ENCODE measurements at regions not wholly inside any gene's neighbourhood (a gene's known extent, or its start where the extent isn't known, plus 50 kb on each side); places are given as distances from the start of the nearest gene placed in this dataset.

- CTCF ChIA-PET (ENCODE audit: low intra/inter-chr PET ratio), result no interaction called here
- intact Hi-C loops (cut with micrococcal nuclease), result no loop called here
These were observed 417.7 kb downstream of the SIPA1L2 start for GRCh38 chr1:232212253-232212652.

More at GRCh38 chr1:232212253-232212652, 417.7 kb downstream of the SIPA1L2 start:
- POLR2A ChIA-PET, result no interaction called here
- H3K4me1 ChIP-seq (replicated peaks in 1 of 2; ENCODE audit: control insufficient read depth in 2 of 2, insufficient read depth in 2 of 2, low read length in 2 of 2), result no peaks in the 10 kb centered on the region
- H3K9ac ChIP-seq (ENCODE audit: insufficient read depth in 1 of 2, low read depth in 2 of 2, low read length in 2 of 2), result no peak overlapping the region
- no TSS peak for BruUV-seq (replicated peaks)
- whole genome bisulfite sequencing (ENCODE audit: insufficient coverage, low coverage, missing lambda C conversion rate), result 14% methylated on average over 1 of the region's 1 CpG
- H3K9me3 ChIP-seq (replicated peaks; ENCODE audit: control insufficient read depth, insufficient read depth, low read depth, low read length), result no peaks in the 10 kb centered on the region
- DNase-seq (ENCODE audit: extremely low read depth in 1 of 4, low spot score in 3 of 4) (no peak), FAIRE-seq (no peak), ATAC-seq (no peak)
- H3K27ac ChIP-seq (ENCODE audit: extremely low read depth, low read depth, low read length), result no peak overlapping the region
- H2AFZ ChIP-seq (ENCODE audit: low read depth, low read length), result no peak overlapping the region
- H3K9me1 ChIP-seq (ENCODE audit: control insufficient read depth, insufficient read depth, low read length), result no peaks in the 10 kb centered on the region
- TF ChIP-seq ZNF407 (IDR thresholded peaks at IDR 0.05; ENCODE audit: low read depth) (no peak), E2F4 (CRISPR knock-in tag; IDR thresholded peaks at IDR 0.05; ENCODE audit: low read depth) (no peak), MTA3 (IDR thresholded peaks at IDR 0.05; ENCODE audit: borderline replicate concordance) (no peak), CSDE1 (IDR thresholded peaks at IDR 0.05) (no peak), ELF4 (CRISPR knock-in tag; IDR thresholded peaks at IDR 0.05) (no peak), PRPF4 (IDR thresholded peaks at IDR 0.05; ENCODE audit: insufficient read depth, low read depth, low read length, poor library complexity, severe bottlenecking) (no peak), HMGN3 (IDR thresholded peaks at IDR 0.05; ENCODE audit: borderline replicate concordance, extremely low read depth, insufficient read length, low read depth, low read length) (no peak), ZNF780A (CRISPR knock-in tag; IDR thresholded peaks at IDR 0.05) (no peak), NCOA4 (IDR thresholded peaks at IDR 0.05; ENCODE audit: partially characterized antibody) (no peak), MED1 (CRISPR knock-in tag; IDR thresholded peaks at IDR 0.05; ENCODE audit: borderline replicate concordance) (no peak)
- no peaks in the 10 kb centered on the region for H4K20me1 ChIP-seq (replicated peaks; ENCODE audit: control insufficient read depth, insufficient read depth, low read length)
- no peaks in the 10 kb centered on the region for H3K36me3 ChIP-seq (ENCODE audit: control insufficient read depth, insufficient read depth, low read length)
- in situ Hi-C loops (cut with MboI), result no loop called here
- no peaks in the 10 kb centered on the region for H3K27me3 ChIP-seq (ENCODE audit: control insufficient read depth in 2 of 2, insufficient read depth in 2 of 2, low read length in 2 of 2)
- H3K79me2 ChIP-seq (ENCODE audit: control insufficient read depth, insufficient read depth, low read length), result no peaks in the 10 kb centered on the region
- no peak overlapping the region for H3K4me2 ChIP-seq (ENCODE audit: insufficient read depth, low read length)
- H3K4me3 ChIP-seq, result no peak overlapping the region

All from K562 (cell line).